ENCODE measurements at regions not wholly inside any gene's neighbourhood (a gene's known extent, or its start where the extent isn't known, plus 50 kb on each side); places are given as distances from the start of the nearest gene placed in this dataset.

DNA sequence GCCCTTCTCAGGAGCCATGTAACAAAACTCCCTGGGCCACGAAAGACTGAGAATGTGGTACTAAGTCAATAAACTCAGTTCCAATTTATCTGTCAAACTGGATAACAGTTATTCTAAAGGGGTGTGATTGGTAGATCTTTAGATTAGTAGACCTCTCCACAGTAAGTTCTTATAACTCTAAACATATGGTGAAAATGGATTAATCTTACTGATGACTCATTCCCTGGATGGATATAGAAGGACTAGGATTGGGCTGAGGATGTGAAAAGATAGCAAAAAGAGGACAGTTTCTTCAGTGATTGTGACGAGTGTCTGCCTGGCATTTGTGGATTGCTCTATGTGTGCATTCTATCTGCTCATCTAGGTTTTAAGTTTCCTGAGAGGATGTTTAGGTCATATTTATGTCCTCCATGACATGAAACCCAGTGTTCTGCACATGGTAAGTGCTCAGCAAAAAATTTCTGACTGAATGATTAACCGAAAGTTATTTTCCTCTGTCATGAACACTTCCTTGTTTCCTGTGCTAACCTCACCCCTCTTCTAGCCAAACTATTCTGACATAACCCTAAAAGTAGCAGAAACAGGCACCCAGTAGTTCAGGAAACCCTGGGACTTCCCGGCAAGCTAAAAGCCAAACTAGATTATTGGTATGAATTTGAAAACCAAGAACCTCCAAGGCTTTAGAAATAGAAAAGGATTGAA lies 397.5 kb upstream of the PLXNA2 start:
- no peaks in the 10 kb centered on the region for H3K9me3 ChIP-seq (ENCODE audit: insufficient read depth, low read depth, low read length)
- H4K20me1 ChIP-seq (ENCODE audit: insufficient read depth, low read length) = no peaks in the 10 kb centered on the region
- Mint-ChIP-seq H3K4me3 (ENCODE audit: unreplicated experiment) (no peak overlapping the region), H3K4me1 (ENCODE audit: low read depth, unreplicated experiment) (peaks cover 4% of the 10 kb centered on the region), H3K27ac (ENCODE audit: unreplicated experiment) (no peak overlapping the region), H3K36me3 (ENCODE audit: low read depth, unreplicated experiment) (no peaks in the 10 kb centered on the region), H3K9me3 (ENCODE audit: unreplicated experiment) (no peaks in the 10 kb centered on the region), H3K27me3 (ENCODE audit: low read depth, unreplicated experiment) (peaks cover 8% of the 10 kb centered on the region)
- no peaks in the 10 kb centered on the region for H3K4me1 ChIP-seq (ENCODE audit: insufficient read depth, low read length)
- H3K4me2 ChIP-seq (ENCODE audit: low read length) = no peak overlapping the region
- H3K79me2 ChIP-seq (ENCODE audit: insufficient read depth, low read length) = no peaks in the 10 kb centered on the region
- H3K27me3 ChIP-seq (ENCODE audit: insufficient read depth, low read length) = no peaks in the 10 kb centered on the region
- FAIRE-seq (no peak), DNase-seq (ENCODE audit: low read depth) (no peak)
- H3K4me3 ChIP-seq (ENCODE audit: insufficient read depth, low read depth, low read length) = no peak overlapping the region
- H3K9ac ChIP-seq (ENCODE audit: low read length) = no peak overlapping the region
- H3K27ac ChIP-seq (ENCODE audit: low read depth, low read length) = no peak overlapping the region
- no peak overlapping the region for H2AFZ ChIP-seq (ENCODE audit: low read depth, low read length)
- H3K36me3 ChIP-seq (ENCODE audit: insufficient read depth, low read length) = no peaks in the 10 kb centered on the region
- TF ChIP-seq, protein P1, sequence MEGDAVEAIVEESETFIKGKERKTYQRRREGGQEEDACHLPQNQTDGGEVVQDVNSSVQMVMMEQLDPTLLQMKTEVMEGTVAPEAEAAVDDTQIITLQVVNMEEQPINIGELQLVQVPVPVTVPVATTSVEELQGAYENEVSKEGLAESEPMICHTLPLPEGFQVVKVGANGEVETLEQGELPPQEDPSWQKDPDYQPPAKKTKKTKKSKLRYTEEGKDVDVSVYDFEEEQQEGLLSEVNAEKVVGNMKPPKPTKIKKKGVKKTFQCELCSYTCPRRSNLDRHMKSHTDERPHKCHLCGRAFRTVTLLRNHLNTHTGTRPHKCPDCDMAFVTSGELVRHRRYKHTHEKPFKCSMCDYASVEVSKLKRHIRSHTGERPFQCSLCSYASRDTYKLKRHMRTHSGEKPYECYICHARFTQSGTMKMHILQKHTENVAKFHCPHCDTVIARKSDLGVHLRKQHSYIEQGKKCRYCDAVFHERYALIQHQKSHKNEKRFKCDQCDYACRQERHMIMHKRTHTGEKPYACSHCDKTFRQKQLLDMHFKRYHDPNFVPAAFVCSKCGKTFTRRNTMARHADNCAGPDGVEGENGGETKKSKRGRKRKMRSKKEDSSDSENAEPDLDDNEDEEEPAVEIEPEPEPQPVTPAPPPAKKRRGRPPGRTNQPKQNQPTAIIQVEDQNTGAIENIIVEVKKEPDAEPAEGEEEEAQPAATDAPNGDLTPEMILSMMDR (IDR thresholded peaks at IDR 0.05; ENCODE audit: insufficient read depth, low read depth, low read length) = no peak
- no peak for TF ChIP-seq EZH2 (IDR thresholded peaks at IDR 0.05; ENCODE audit: insufficient read depth, low read length)

DNA sequence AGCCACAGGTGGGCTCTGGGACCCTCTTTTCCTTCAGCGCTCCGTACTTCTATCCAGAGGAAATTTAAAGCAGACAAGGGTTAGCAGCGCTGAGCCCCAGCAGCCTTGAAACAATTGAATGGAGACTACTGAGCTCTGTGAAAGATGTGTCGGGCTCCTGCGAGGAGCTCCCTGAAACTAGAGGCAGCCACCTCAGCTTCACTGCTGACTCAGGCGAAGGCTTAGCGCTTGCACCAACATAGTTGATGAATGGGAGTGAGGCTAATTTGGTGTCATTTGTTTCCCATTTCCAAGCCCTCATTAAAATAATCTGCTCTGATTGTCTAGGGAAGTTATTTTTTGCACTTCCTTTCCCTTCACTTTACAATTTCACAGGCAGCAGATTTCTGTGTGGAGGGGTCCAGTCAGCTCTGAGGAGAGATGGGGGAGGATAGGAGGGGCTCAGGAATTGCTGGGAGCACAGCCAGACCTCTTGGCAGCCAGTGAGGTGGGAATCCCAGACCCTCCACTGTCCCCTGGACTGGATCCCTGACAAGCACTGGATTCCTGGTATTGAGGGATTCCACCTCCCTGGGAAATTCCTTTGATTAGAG lies 398.9 kb upstream of the PLXNA2 start:
- Histone ChIP-seq H3K79me2 (ENCODE audit: insufficient read depth, low read length) (no peaks in the 10 kb centered on the region), H3K4me3 (ENCODE audit: insufficient read depth, low read depth, low read length) (no peak overlapping the region), H3K36me3 (ENCODE audit: insufficient read depth, low read length) (no peaks in the 10 kb centered on the region), H3K27me3 (ENCODE audit: insufficient read depth, low read length) (no peaks in the 10 kb centered on the region), H3K4me1 (ENCODE audit: insufficient read depth, low read length) (no peaks in the 10 kb centered on the region), H2AFZ (ENCODE audit: low read depth, low read length) (no peak overlapping the region), H3K27ac (ENCODE audit: low read depth, low read length) (no peak overlapping the region), H4K20me1 (ENCODE audit: insufficient read depth, low read length) (no peaks in the 10 kb centered on the region), H3K9ac (ENCODE audit: low read length) (no peak overlapping the region), H3K9me3 (ENCODE audit: insufficient read depth, low read depth, low read length) (no peaks in the 10 kb centered on the region), H3K4me2 (ENCODE audit: low read length) (no peak overlapping the region)
- H3K27me3 Mint-ChIP-seq (ENCODE audit: low read depth, unreplicated experiment) = peaks cover 8% of the 10 kb centered on the region
- H3K4me3 Mint-ChIP-seq (ENCODE audit: unreplicated experiment) = no peak overlapping the region
- H3K36me3 Mint-ChIP-seq (ENCODE audit: low read depth, unreplicated experiment) = no peaks in the 10 kb centered on the region
- H3K4me1 Mint-ChIP-seq (ENCODE audit: low read depth, unreplicated experiment) = peaks cover 4% of the 10 kb centered on the region
- DNase-seq (ENCODE audit: low read depth) = no peak
- no peak for TF ChIP-seq EZH2 (IDR thresholded peaks at IDR 0.05; ENCODE audit: insufficient read depth, low read length)
- TF ChIP-seq, protein P1 (IDR thresholded peaks at IDR 0.05; ENCODE audit: insufficient read depth, low read depth, low read length) = no peak
- H3K27ac Mint-ChIP-seq (ENCODE audit: unreplicated experiment) = no peak overlapping the region
- H3K9me3 Mint-ChIP-seq (ENCODE audit: unreplicated experiment) = no peaks in the 10 kb centered on the region
- FAIRE-seq = no peak
